NCI-H2171 (cell line): ENCODE measurements at regions not wholly inside any gene's neighbourhood (a gene's known extent, or its start where the extent isn't known, plus 50 kb on each side); places are given as distances from the start of the nearest gene placed in this dataset.
A peak's percentile ranks its signal among the peaks of the same experiment; 100 is the strongest.

Experiments used
- DNase-seq: peaks from one replicate; lab custom pipeline; 2025; lab: John Stamatoyannopoulos, UW

GRCh38 chr2:239671916-239672849 is 271.4 kb upstream of the HDAC4 start:
- no peak for DNase-seq

DNA sequence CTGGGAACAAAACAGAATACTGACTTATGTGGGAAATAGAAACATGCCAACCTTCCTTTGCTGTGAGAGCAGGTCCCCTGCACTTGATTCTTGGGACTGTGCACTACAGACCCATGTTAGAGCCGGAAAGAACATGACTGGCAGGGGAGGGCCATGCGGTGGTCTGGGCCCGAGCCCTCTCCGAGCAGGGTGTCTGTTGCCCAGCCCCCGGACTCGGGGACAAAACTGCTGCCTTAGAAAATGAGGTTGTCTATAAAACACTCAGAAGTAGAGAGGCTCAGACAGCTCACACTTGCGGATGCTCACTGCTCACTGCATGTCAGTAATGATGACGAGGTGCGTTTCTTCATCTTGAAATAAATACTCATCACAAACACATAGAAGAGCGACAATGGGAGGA is 270.7 kb upstream of the HDAC4 start:
- DNase-seq = no peak

DNA sequence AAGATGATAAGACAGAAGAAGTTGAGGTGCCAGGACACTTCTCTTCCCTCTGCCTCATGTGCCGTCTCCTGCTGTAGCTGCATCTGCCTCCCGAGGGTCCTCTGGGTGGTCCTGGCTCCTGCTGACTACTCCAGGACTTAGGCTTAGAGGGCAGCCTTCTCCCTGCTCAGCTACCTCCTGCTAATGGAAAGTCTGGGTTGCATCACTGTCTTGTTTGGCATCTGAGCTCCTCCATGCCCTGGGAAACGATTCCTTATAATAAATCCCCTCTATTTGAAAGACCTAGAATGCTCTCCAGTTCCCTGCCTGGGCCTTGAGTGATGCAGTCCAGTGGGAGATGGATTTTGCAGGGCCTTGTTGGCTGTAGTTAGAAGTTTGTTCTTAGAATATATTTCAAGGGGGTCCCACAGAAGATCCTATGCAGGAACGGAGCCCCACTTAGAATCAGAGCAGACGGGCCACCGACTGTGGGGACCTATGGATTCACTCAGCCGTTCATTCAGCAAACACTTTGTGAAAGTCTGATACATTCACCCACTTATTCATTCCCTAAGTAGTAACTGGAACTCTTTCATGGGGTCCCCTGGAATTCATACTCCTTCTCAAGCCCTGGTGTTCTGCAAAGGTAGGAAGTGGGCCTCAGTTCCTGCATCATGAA is 269.8 kb upstream of the HDAC4 start:
- no peak for DNase-seq

DNA sequence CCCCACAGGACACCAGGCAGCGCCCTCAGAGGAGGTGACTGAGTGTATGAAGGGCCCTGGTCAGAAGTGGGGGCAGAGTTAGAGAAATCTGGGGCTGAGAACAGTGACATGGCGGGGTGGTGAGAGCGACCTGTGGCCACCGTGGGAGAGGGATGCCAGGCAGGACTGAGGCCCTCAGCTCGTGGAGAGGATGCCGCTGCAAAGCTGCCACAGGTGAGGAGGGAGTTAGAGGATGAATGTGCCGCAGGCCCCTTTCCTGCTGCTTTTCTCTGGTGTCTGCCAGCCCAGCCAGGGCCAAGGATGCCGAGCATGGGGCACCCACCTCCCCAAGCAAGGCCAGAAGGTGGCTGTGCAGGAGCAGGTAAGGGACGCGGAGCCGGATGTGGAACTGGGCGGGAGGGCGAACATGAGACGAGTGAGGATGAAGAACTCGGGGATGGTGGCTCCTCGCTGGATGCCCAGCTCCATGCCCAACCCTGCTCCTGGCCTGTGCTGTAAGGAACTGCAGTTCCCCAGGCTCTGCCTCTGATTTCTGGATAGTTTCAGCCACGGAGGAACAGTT is 269.2 kb upstream of the HDAC4 start:
- no peak for DNase-seq

DNA sequence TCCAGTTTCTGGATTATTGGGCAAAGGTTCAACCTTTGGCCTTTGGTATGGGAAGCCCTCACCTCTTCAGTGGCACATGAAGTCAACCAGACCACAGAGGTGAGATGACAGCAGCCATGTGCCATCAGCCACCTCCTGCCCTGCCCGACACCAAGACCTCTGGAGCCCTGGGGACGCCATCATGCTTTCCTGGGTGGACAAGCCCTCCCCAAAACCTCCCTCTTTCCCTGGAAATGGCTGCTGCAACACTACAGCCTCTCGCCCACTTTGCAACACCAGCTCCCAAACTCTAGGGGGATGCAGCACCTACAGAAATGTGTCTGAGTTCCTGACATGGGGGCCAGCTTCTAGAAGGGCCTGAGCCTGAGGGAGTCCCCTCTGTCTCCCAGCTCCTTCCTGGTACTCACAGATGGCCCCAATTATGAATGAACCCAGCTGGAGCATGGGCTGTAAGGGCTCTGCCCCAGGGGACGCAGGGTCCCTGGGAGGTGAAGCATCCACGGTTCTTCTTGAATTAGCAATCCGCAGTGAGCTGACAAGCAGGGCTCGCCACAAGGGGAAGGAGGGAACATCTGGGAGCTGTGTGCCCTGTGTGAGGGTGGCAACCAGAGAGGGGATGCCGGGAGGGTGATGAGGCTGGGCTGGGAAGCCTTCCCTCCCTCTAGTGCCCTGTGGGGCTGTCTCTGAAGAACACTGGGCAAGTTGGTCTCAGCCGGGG is 268.5 kb upstream of the HDAC4 start:
- DNase-seq = peak; percentile 57

DNA sequence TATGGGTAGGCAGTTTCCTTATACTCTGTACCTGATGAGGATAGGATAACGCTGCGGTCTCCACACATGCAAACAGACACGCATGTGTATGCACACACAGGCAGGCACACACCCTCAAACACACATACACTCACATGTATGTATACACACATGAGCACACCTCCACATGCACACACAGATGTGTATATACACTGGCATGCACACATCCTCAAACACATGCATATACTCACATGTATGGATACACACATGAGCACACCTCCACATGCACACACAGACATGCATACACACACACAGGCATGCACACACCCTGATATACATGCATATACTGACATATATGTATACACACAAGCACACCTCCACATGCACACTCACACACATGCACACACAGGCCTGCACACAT is 267.8 kb upstream of the HDAC4 start:
- DNase-seq = no peak

DNA sequence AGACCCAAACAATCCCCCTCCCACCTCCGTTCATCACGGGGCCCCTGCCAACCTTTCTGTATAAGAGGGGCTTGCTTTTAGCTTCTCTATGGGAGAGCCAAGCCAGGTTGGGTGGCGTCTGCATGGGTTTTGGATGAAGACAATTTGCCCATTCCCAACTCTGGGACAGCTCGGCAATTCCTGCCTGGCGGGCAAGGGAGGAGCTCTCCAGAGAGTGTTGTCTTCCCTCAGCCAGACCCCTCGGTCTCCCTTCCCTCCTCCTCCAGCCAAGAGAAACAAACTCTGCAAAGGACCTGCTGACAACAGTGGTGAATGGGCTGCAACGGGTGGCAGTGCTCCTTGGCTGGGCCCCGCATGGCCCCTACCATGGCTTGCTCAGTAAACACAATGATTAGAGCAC is 267.2 kb upstream of the HDAC4 start:
- DNase-seq = no peak

DNA sequence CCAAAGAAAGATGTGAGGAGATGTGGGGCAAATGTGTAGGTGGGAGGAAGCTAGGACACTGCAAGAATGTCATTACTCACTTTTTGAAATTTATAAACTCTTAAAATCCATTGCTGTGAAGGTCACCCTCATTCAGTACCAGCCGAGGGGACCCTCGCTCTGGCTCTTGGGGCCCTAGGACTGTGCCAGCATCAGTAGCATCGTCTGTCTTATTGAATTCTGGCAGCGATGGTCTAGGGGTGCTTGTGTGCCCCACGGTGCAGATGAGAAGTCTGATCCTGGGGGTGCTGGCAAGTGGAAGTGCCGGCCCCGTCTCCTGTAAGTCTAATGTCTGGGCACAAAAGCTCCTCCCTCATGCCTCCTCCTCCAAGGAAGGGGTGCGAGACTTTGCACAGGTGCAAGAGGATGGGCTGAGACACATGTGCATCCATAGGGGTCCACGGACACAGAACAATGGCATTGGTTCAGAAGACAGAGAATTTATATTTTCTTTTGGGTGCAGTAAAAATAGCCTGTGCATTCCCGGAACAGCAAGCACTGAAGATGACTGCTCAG is 266.7 kb upstream of the HDAC4 start:
- no peak for DNase-seq

DNA sequence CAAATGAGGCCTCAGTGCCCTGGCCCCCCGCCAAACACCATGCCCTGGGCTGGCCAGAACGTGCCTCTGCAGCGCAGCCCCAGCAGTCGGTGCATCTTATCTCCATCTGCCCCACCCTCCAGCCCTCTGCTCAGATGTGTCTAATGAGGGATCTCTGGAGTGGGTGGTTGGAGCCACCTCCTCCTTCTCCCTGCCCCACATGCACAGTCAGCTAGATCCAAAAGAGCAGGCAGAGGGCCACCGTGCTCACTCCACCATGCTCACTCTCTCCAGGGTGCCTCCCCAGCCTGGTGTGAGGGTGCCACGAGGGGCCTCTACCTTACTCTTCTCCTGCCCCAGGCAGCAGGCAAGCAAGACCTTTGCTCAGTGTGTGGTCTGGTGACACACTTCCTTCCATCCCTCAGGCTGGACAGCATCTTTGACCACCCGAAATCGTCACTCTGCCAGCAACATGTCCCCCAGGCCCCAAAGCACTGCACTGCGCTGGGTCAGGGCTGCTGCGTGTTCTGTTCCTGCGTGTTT is 266.1 kb upstream of the HDAC4 start:
- DNase-seq = peak; percentile 76

DNA sequence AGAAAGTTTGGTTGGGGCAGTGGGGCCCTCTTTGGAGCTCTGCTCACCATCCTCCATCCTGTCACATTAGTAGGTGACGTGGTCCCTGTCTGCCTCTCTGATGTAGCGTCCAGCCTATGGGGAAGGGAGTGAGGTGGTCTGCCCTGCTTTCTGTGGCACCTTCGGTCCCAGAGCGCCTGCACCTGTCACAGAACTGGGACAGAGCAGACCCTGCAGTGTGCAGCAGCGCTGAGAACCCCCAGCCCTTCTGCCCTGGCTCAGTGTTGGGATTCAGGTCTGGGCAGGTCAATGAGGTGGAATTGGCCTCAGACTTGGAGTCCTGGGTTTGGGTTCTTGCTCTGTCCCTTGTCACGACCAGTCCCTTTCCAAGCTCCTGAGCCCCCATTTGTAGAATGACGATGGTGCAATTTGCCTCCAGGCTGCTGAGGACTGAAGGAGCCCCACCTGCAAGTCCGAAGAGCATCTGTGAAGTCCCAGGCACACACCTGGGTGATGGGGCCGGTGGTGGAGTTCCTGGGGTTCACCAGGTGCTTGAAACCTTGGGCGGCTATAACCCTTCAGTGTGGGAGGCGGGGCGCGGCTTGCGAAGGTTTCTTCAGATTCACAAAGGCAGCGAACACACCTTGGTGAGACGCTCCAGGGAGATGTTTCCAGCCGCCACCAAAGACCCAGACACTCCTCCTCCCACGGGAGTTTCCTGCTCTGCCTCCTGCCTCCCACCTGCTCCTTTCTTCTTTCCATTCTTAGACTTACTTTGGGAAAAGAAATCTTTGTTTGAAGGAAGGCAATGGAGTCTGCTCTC is 265.4 kb upstream of the HDAC4 start:
- DNase-seq = peak; percentile 72

DNA sequence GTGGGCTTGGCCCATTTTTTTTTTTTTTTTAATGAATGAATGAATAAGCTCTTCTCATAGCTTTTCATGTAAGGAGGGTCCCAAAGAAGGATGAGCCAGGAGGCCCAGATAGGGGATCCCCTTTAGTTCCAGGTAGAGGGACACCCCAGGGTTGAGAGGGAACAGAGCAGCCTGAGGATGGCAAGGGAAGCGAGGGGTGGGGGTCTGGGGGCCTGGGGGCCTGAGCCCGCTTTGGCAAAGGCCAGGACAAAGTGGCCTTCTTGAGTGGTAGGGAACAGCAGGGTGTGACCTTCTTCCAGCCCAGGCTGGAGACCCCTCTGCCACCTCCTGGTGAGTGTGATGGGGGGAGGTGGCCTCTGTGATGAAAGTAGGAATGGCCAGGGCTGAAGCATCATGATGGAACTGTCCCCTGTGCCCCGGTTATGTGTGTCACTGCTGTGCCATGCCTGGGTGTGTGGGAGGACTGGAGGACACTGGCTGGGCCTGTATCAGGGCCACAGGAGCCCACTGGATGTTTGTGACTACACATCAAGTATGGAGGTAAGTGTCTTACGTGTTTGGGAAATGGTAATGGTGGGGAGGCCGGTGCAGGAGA is 263.5 kb upstream of the HDAC4 start:
- DNase-seq = no peak

- no peak for DNase-seq
Measured at GRCh38 chr2:239663364-239663924, 262.6 kb upstream of the HDAC4 start.

DNA sequence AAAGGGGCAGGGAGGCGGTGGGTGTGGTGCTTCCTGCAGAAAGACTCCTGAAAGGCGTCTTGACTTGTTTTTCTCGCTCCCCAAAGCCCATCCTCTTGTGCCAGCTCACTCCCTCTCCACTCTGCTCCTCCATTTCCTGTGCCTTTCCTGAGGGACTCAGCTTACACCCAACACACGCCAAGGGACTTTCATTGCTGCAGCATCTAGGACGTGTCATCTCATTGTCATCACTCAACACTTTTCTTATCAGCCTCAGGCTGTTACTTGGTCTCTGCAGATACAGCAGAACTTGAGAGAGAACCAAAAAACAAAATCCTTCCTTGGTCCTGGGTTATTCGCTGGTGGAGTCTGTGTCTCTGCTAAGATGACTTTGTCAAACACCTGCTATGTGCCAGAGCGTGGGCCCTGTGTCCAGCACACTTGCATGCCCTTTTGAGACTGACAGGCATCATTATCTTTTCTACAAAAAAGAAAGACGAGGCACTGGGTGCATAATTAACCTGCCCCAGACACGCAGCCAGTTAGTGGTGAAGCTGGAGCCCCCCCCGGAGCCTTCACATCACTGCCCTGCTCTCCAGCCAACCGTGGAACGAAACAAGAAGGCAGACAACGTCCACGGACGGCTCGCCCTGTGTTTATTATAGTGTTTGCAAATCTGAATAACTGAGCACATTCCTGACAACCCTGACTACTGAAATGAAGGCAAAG is 261.7 kb upstream of the HDAC4 start:
- no peak for DNase-seq

DNA sequence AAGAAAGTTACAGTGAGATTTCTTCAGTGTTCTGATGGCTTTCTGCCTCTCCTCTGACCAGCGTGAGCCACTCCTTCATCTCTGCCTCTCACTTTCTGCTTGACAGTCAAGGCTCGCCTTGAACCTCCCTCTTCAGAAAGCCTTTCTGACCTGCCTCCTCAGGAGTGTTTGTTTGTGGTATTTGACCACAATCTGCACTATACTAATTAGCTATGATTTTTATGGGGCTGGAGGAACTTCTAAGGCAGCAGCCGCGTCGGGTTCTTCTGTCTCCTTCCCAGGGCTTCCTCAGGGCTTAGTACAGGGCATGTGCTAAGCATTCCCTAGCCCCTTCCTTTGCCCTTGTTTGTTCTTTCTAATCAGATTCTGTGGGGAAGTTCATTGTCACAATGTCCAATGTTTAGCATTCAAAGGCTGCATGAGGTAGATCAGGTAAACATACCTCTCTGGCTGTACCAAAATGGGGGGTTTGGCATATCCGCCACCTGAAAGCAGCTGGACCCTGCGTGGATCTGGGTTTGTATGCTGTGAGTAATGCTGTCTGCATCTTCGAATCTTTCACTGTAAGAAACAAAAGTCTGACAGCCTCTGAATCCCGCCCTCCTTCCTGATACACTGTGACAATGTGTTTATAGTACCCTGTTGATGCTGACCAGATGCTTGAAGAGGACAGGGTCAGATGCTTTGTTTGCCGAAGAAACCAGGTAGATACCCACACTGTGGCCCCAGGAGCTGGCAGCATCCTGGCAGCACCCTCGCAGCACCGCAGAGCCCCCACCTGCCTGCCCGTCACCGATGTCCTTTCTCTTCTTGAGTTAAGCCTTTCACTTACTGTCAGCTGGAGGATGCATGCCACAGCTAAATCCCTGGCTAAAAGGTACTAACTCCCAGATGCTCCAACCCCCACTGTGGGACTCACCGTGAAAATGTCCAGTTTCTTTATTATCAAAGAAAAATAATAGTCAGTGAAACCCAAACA is 260.8 kb upstream of the HDAC4 start:
- no peak for DNase-seq

DNA sequence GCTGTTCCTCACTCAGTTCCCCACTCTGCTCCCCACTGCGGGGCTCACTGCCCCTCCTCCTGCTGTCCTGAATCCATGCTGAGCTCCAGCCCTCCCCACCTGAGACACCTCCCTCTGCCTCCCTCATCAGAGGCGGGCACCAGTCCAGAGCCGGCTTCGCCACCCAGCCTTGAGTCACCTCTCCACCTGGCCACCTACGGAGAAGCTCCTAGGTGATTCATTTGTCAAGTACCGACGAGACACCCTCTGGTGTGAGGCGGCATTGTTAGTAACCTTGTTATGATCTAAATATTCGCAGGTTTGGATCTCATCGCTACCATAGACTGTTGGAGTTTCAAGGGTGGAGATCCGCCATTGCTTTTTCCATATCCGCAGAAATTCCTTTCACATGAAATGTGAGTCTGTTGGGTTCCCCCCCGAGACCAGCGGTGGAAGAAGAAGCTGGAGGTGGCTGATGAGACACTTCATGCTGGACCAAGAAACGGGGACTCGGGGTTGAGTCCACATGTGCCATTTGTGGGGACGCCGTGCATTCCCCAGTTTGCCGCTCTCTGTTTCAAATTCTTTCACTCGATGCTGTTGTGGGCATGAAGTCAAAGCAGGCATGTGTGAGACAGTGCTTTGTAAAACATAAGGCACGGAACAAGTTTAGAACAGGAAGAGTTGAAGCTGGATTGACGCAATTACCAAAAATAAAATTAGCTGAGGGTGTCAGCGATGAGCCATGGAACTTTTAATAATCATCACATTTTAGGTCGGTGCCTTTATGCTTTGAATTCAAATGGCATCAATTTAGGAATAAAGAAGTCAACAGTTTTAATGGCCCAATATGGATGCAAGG is 259.8 kb upstream of the HDAC4 start:
- DNase-seq = no peak

DNA sequence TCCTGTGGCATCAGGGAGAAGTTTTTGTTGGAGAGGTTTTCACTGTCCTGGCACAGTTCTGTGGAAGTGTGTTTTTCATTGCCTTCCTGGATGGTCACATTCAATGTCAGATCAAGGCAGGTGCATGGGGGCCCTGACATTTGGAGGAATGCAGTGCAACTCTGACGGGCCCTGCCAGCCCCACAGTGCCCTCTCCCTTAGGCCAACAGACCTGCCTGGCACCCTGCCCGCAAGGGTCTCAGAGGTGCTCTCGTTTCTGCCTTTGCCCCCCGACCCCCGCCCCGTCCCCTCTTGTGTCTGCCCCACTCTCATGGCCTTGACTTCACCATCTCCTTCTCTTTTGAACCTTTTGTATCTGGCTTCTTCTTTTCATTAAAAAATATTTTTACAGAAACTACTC is 257.2 kb upstream of the HDAC4 start:
- DNase-seq = no peak

GRCh38 chr2:239657236-239657635 is 256.4 kb upstream of the HDAC4 start:
- no peak for DNase-seq

DNA sequence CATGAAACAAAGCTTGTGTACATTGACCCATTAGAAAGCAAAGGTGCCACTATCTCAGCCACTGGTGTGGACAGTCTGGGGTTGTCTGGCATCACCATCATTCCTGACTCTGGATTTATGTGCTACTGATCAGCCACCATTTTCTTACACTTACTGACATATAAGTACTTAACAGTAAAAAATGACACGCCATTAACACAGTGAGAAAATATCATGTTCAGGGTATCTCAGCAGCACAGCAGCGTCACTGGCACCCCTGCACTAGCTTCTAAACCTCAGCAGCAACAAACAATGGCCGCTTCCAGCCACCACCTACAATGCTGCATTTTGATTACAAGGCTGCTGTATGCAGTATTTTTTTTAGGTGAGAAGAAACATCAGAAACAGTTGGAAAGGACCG is 253.4 kb upstream of the HDAC4 start:
- DNase-seq = no peak
